Stimulated activated naive CD4-positive, alpha-beta T cell (primary cell): ENCODE measurements at regions not wholly inside any gene's neighbourhood (a gene's known extent, or its start where the extent isn't known, plus 50 kb on each side); places are given as distances from the start of the nearest gene placed in this dataset.
"Not testable (repeated sequence)": the region's sequence is repeated elsewhere in the genome, so short reads cannot be mapped to it uniquely, and the experiment has no call there.

Source experiments
- DNase-seq, 6 experiments: peaks; one replicate each; lab custom pipeline; 2025; lab: John Stamatoyannopoulos, UW

- no peak for DNase-seq
Measured at GRCh38 chr6:155936551-155936950, 480.9 kb upstream of the NOX3 start.

GRCh38 chr6:155936127-155936526 lies 480.5 kb upstream of the NOX3 start:
- DNase-seq: no peak

- no peak for DNase-seq
Measured at GRCh38 chr6:155916846-155917624, 461.4 kb upstream of the NOX3 start.

- DNase-seq: no peak
Measured at GRCh38 chr6:155915651-155916050, 460.0 kb upstream of the NOX3 start.

DNA sequence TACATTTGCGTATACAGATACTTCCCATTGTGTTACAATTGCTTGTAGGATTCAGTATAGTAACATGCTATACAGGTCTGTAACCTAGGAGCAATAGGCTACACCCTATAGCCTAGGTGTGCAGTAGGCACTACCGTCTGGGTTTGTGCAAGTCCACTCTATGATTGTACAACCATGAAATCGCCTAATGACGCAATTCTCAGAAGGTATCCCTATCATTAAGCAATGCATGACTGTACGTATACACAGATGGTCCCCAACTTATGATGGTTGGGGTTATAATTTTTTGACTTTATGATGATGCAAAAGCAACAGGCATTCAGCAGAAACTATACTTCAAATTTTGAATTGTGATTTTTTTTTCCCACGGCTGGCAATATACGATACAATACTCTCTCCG lies 458.2 kb upstream of the NOX3 start:
- no peak for DNase-seq

DNA sequence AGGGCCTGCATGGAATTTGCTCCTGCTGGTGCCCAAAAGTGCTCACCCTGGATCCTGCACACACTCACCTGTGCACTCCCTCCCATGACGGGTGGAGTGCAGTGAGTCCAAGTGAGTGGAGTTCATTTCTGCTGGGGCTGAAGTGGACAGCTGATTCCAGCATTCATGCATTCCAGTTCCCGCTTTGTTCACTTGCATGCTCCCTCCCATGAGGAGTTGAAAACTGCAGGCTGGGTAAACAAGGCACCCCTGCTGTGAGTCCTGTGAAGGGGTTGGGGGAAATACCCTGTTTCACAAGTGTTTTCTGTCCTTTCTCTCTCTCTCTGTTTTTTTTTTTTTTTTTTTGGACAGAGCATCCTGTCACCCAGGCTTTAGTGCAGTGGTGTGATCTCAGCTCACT lies 454.1 kb upstream of the NOX3 start:
- no peak for DNase-seq

- no peak for DNase-seq
Measured at GRCh38 chr6:155895641-155896040, 440.0 kb upstream of the NOX3 start.

DNA sequence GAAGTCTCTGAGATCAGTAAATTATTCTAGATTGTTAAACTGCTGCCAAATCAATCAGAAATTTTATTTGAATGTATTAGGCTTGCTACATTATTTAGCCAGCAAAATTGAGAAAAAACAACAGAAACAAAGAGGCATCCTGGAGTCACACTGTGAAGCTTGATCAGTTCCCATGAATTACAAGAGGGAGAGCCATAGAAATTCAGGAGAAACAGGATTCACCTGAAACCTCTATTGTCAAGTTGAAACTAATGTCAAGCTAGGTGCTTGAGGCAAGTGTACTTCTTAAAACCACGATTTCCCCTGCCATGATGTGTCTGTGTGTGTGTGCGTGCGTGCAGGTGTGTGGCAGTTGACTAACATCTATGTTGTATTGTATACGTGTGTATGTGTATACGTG lies 439.1 kb upstream of the NOX3 start:
- DNase-seq: no peak

- no peak for DNase-seq
Measured at GRCh38 chr6:155894262-155894661, 438.6 kb upstream of the NOX3 start.

GRCh38 chr6:155890409-155890808 lies 434.8 kb upstream of the NOX3 start:
- DNase-seq: no peak

DNA sequence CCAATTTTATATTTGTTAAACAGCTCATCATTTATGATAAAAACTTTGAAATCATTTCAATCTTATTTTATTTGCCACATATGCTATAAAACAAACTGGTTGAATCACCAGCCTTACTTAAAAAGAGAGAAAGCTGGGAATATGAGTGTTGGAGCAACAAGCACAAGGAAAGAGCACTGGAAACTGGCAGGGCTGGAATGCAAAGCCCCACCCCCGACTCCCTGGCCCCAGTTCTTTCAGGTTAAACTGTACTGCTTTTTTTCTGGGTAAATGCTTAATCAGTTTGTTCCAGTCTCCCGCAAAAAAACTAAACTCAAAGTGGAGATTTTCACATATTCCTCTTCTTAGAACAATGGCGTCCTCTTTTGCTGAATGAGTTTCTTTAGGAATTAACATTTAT lies 433.8 kb upstream of the NOX3 start:
- DNase-seq: no peak

GRCh38 chr6:155887421-155887820 lies 431.8 kb upstream of the NOX3 start:
- no peak for DNase-seq

DNA sequence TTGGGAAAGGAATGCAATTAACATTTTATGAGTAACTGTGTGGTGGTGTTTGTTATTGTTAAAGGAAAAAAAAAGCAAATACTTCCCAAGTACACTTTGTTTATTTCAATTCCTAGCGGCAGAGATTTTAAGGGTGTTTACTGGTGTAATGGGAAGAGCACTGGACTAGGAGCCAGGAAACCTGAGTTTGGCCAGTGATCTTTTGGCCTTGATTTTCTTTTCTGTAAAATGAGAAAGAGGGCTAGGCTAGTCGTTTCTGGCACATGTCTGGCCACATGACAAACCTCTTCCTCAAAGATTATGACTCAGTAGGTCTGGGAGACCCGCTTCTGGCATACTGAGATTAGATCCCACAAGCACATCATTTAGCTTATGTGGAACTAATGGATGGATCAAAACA lies 428.1 kb upstream of the NOX3 start:
- DNase-seq: no peak

GRCh38 chr6:155883334-155883731 lies 427.7 kb upstream of the NOX3 start:
- DNase-seq: no peak

GRCh38 chr6:155882527-155883333 lies 427.1 kb upstream of the NOX3 start:
- DNase-seq: peak in 1 of 6 experiments; percentile 20

- DNase-seq: no peak
Measured at GRCh38 chr6:155881826-155882526, 426.3 kb upstream of the NOX3 start.

GRCh38 chr6:155880900-155881299 lies 425.3 kb upstream of the NOX3 start:
- DNase-seq: no peak

DNA sequence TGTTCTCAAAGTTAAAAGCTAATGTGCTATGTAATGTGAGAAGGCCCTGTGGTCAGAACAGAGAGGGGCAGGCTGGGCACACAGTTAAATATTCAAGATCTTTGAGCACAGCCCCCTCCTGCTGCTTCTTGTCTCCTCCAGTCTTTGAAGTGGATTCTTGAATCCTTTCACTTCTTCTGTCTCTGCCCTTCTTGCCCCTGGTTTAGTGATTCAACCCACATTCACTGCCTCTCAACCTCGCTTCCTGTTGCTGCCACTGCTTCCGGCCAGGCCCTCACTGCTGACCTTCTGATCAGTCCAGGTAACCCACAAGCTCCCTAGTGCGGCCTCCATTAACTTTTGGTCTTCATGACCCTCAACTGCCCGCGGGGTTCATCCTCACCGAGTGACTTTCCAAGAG lies 417.3 kb upstream of the NOX3 start:
- no peak for DNase-seq

DNA sequence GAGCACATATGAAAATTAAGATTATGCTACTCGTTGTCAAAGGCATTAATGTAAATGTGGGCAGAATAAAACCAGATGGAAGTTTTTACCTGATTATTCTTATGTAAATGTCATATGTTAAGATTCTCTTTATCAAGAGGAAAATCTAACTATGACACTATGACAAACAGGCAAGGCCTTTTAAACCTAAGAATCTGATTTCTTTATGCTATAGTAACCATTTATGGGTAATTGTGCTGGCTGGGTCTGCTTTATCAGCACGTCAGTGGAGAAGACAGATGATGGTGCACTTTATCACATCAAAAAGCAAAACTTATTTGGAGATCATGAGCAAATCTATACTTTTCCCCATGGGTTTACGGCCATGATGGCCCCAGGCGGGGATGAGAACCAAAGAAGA lies 412.0 kb upstream of the NOX3 start:
- no peak for DNase-seq

DNA sequence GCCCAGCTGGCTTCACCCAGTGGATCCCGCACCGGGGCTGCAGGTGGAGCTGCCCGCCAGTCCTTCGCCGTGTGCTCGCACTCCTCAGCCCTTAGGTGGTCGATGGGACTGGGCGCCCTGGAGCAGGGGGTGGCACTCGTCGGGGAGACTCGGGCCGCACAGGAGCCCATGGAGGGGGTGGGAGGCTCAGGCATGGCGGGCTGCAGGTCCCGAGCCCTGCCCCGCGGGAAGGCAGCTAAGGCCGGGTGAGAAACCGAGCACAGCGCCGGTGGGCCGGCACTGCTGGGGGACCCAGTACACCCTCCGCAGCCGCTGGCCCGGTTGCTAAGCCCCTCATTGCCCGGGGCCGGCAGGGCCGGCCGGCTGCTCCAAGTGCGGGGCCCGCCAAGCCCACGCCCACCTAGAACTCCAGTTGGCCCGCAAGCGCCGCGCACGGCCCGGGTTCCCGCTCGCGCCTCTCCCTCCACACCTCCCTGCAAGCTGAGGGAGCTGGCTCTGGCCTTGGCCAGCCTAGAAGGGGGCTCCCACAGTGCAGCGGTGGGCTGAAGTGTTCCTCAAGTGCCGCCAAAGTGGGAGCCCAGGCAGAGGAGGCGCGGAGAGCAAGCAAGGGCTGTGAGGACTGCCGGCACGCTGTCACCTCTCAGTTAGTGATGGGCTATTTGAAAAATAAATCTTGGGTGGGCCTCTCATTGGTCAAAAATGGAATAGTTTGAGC lies 411.2 kb upstream of the NOX3 start:
- not testable (repeated sequence) for DNase-seq

DNA sequence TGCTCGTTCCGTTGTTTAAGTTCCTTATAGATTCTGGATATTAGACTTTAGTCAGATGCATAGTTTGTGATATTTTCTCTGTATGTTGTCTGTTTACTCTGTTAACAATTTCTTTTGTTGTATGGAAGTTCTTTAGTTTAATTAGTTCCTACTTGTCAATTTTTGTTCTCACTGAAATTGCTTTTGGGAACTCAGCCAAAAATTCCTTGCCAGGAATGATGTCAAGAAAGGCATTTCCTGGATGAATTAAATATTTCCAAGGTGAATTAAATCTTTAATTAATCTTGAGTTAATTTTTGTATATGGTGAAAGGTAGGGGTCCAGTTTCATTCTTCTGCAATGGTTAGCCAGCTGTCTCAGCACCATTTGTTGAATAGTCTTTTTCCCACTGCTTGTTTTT lies 406.2 kb upstream of the NOX3 start:
- DNase-seq: no peak

- DNase-seq: not testable (repeated sequence)
Measured at GRCh38 chr6:155858906-155859305, 403.3 kb upstream of the NOX3 start.
